ENCODE measurements at regions not wholly inside any gene's neighbourhood (a gene's known extent, or its start where the extent isn't known, plus 50 kb on each side); places are given as distances from the start of the nearest gene placed in this dataset.

- ATAC-seq (no peak), DNase-seq (no peak)
- intact Hi-C loops (cut with DNase I), result no loop called here
- Histone ChIP-seq H3K36me3 (no peaks in the 10 kb centered on the region), H3K4me3 (no peak overlapping the region), H3K27me3 (no peaks in the 10 kb centered on the region), H3K4me1 (no peaks in the 10 kb centered on the region), H3K9me3 (no peaks in the 10 kb centered on the region), H3K27ac (no peak overlapping the region)
- TF ChIP-seq CTCF (IDR thresholded peaks at IDR 0.05), result no peak
- 83 to 90% methylated on average over 2 of the region's 2 CpGs for WGBS, 2 donors
These were observed 171.4 kb downstream of the PPARGC1A start for GRCh38 chr4:23718435-23718834.

GRCh38 chr4:23717528-23718248, 172.2 kb downstream of the PPARGC1A start:
- Histone ChIP-seq H3K36me3 (no peaks in the 10 kb centered on the region), H3K4me3 (no peak overlapping the region), H3K9me3 (no peaks in the 10 kb centered on the region), H3K4me1 (no peaks in the 10 kb centered on the region), H3K27me3 (no peaks in the 10 kb centered on the region), H3K27ac (no peak overlapping the region)
- whole genome bisulfite sequencing, 2 donors, result 78 to 80% methylated on average over 5 of the region's 5 CpGs
- DNase-seq, result no peak
- intact Hi-C loops (cut with DNase I), result no loop called here
- ATAC-seq, result no peak
- TF ChIP-seq CTCF (IDR thresholded peaks at IDR 0.05), result peak in 7 of 9 donors; percentile 27 to 46 (median 39)

GRCh38 chr4:23710298-23710697, 179.5 kb downstream of the PPARGC1A start:
- ATAC-seq, result no peak
- Histone ChIP-seq H3K4me1 (no peaks in the 10 kb centered on the region), H3K4me3 (no peak overlapping the region), H3K27me3 (no peaks in the 10 kb centered on the region), H3K36me3 (no peaks in the 10 kb centered on the region), H3K9me3 (no peaks in the 10 kb centered on the region), H3K27ac (no peak overlapping the region)
- no peak for TF ChIP-seq CTCF (IDR thresholded peaks at IDR 0.05)
- intact Hi-C loops (cut with DNase I), result no loop called here
- 92 to 97% methylated on average over 1 of the region's 1 CpG for WGBS, 2 donors
- DNase-seq, result no peak

GRCh38 chr4:23707652-23708026, 182.2 kb downstream of the PPARGC1A start:
- no peak for ATAC-seq
- Histone ChIP-seq H3K27ac (no peak overlapping the region), H3K4me1 (no peaks in the 10 kb centered on the region), H3K27me3 (no peaks in the 10 kb centered on the region), H3K4me3 (no peak overlapping the region), H3K36me3 (no peaks in the 10 kb centered on the region), H3K9me3 (peaks cover 0 to 3% (median 0%) of the 10 kb centered on the region in 11 donors)
- 86 to 90% methylated on average over 2 of the region's 2 CpGs for WGBS, 2 donors
- no peak for TF ChIP-seq CTCF (IDR thresholded peaks at IDR 0.05)
- intact Hi-C loops (cut with DNase I), result no loop called here
- no peak for DNase-seq
